ENCODE measurements at regions not wholly inside any gene's neighbourhood (a gene's known extent, or its start where the extent isn't known, plus 50 kb on each side); places are given as distances from the start of the nearest gene placed in this dataset.

- no peak overlapping the region for H3K4me3 Mint-ChIP-seq
- no peak for ATAC-seq
- TF ChIP-seq, protein P1, sequence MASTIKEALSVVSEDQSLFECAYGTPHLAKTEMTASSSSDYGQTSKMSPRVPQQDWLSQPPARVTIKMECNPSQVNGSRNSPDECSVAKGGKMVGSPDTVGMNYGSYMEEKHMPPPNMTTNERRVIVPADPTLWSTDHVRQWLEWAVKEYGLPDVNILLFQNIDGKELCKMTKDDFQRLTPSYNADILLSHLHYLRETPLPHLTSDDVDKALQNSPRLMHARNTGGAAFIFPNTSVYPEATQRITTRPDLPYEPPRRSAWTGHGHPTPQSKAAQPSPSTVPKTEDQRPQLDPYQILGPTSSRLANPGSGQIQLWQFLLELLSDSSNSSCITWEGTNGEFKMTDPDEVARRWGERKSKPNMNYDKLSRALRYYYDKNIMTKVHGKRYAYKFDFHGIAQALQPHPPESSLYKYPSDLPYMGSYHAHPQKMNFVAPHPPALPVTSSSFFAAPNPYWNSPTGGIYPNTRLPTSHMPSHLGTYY (CRISPR knock-in tag; IDR thresholded peaks at IDR 0.05), result no peak
- TF ChIP-seq NR1H2 (CRISPR knock-in tag; IDR thresholded peaks at IDR 0.05) (no peak), TEAD4 (CRISPR knock-in tag; IDR thresholded peaks at IDR 0.05) (no peak), TCF7 (CRISPR knock-in tag; IDR thresholded peaks at IDR 0.05; ENCODE audit: low read depth) (no peak), ZNF121 (CRISPR knock-in tag; IDR thresholded peaks at IDR 0.05) (no peak), RORB (CRISPR knock-in tag; IDR thresholded peaks at IDR 0.05) (no peak), CREM (CRISPR knock-in tag; IDR thresholded peaks at IDR 0.05) (no peak), GTF2I (CRISPR knock-in tag; conservative IDR thresholded peaks at IDR 0.05) (no peak), CBFB (CRISPR knock-in tag; IDR thresholded peaks at IDR 0.05; ENCODE audit: low read depth) (no peak), NFYB (CRISPR knock-in tag; conservative IDR thresholded peaks at IDR 0.05; ENCODE audit: low read depth) (no peak), PRRX2 (CRISPR knock-in tag; IDR thresholded peaks at IDR 0.05) (no peak)
- TF ChIP-seq, protein P2, sequence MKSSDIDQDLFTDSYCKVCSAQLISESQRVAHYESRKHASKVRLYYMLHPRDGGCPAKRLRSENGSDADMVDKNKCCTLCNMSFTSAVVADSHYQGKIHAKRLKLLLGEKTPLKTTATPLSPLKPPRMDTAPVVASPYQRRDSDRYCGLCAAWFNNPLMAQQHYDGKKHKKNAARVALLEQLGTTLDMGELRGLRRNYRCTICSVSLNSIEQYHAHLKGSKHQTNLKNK (CRISPR knock-in tag; IDR thresholded peaks at IDR 0.05), result no peak
- H3K4me1 Mint-ChIP-seq, result no peaks in the 10 kb centered on the region
- CTCF ChIA-PET, result no interaction called here
- no peak for DNase-seq (ENCODE audit: low spot score)
- H3K27ac Mint-ChIP-seq, result no peak overlapping the region
- POLR2A ChIA-PET, result no interaction called here
- H3K9me3 Mint-ChIP-seq, result no peaks in the 10 kb centered on the region
- H3K27me3 Mint-ChIP-seq (ENCODE audit: low read depth), result no peaks in the 10 kb centered on the region
- H3K36me3 Mint-ChIP-seq, result no peaks in the 10 kb centered on the region
Observed at GRCh38 chrX:97704881-97705280, 821.2 kb downstream of the RPA4 start.

GRCh38 chrX:97705936-97706335 lies 822.2 kb downstream of the RPA4 start:
- H3K27ac Mint-ChIP-seq, result no peak overlapping the region
- H3K9me3 Mint-ChIP-seq, result no peaks in the 10 kb centered on the region
- no peaks in the 10 kb centered on the region for H3K4me1 Mint-ChIP-seq
- no peaks in the 10 kb centered on the region for H3K27me3 Mint-ChIP-seq (ENCODE audit: low read depth)
- H3K36me3 Mint-ChIP-seq, result no peaks in the 10 kb centered on the region
- TF ChIP-seq IRF2 (CRISPR knock-in tag; IDR thresholded peaks at IDR 0.05; ENCODE audit: borderline replicate concordance, low read depth), result no peak
- TF ChIP-seq ETV6 (CRISPR knock-in tag; IDR thresholded peaks at IDR 0.05), result no peak
- no peak for TF ChIP-seq NR3C1 (CRISPR knock-in tag; conservative IDR thresholded peaks at IDR 0.05; ENCODE audit: low read depth)
- no peak for TF ChIP-seq ZNF416 (CRISPR knock-in tag; IDR thresholded peaks at IDR 0.05)
- no peak for TF ChIP-seq NR2C2 (CRISPR knock-in tag; IDR thresholded peaks at IDR 0.05)
- TF ChIP-seq FOXP1 (CRISPR knock-in tag; IDR thresholded peaks at IDR 0.05; ENCODE audit: borderline replicate concordance), result no peak
- no peak for TF ChIP-seq NR1H2 (CRISPR knock-in tag; IDR thresholded peaks at IDR 0.05)
- no peak for TF ChIP-seq NFYB (CRISPR knock-in tag; conservative IDR thresholded peaks at IDR 0.05; ENCODE audit: low read depth)
- TF ChIP-seq ZNF396 (CRISPR knock-in tag; IDR thresholded peaks at IDR 0.05; ENCODE audit: borderline replicate concordance), result no peak
- TF ChIP-seq RELA (CRISPR knock-in tag; IDR thresholded peaks at IDR 0.05; ENCODE audit: borderline replicate concordance), result no peak
- TF ChIP-seq FOXK1 (CRISPR knock-in tag; IDR thresholded peaks at IDR 0.05), result no peak
- ATAC-seq (no peak), DNase-seq (ENCODE audit: low spot score) (no peak)
- no peak overlapping the region for H3K4me3 Mint-ChIP-seq
- CTCF ChIA-PET, result no interaction called here
- POLR2A ChIA-PET, result no interaction called here

DNA sequence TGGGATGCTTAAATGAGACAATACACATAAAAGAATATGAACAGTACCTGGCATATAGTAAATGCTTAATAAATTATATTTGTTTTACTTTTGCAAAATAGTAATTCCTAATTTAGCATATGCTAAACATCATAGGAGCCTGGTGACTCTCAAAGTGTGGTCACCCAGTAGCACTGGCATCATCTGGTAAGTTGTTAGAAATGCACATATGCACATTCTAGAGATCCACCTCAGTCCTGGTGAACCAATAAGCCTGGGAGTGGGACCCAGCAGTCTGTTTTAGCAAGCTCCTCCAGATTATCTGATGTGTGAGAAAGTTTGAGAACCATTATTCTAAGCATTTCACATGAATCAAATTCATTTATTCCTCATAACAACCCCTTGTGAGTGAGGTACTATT lies 830.4 kb downstream of the RPA4 start:
- POLR2A ChIA-PET, result no interaction called here
- CTCF ChIA-PET, result no interaction called here
- no peak overlapping the region for H3K27ac Mint-ChIP-seq
- no peaks in the 10 kb centered on the region for H3K36me3 Mint-ChIP-seq
- H3K4me1 Mint-ChIP-seq, result peaks cover 2% of the 10 kb centered on the region; the same call in 1 of the 2 replicates
- no peaks in the 10 kb centered on the region for H3K27me3 Mint-ChIP-seq (ENCODE audit: low read depth)
- no peak overlapping the region for H3K4me3 Mint-ChIP-seq
- ATAC-seq (no peak), DNase-seq (ENCODE audit: low spot score) (no peak)
- TF ChIP-seq GTF2I (CRISPR knock-in tag; conservative IDR thresholded peaks at IDR 0.05), result no peak
- TF ChIP-seq, protein P3, sequence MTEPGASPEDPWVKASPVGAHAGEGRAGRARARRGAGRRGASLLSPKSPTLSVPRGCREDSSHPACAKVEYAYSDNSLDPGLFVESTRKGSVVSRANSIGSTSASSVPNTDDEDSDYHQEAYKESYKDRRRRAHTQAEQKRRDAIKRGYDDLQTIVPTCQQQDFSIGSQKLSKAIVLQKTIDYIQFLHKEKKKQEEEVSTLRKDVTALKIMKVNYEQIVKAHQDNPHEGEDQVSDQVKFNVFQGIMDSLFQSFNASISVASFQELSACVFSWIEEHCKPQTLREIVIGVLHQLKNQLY (CRISPR knock-in tag; IDR thresholded peaks at IDR 0.05), result no peak
- peaks cover 10% of the 10 kb centered on the region; the same call in 1 of the 2 replicates for H3K9me3 Mint-ChIP-seq
